Neuronal stem cell (in vitro differentiated cells): ENCODE measurements at regions not wholly inside any gene's neighbourhood (a gene's known extent, or its start where the extent isn't known, plus 50 kb on each side); places are given as distances from the start of the nearest gene placed in this dataset.

ENCODE experiments used
- DNase-seq: peaks from one replicate; pipeline ENCODE4 v3.0.0-alpha.2; 2013; ENCODE audit warnings: low spot score
- H2AFZ ChIP-seq: one replicate; pipeline ENCODE4 v1.6.1; 2013; ENCODE audit warnings: mild to moderate bottlenecking, low read length, inconsistent platforms
- H2AK5ac ChIP-seq: 2 replicates; pipeline ENCODE4 v1.6.1; 2013; ENCODE audit warnings: low read depth, mild to moderate bottlenecking, inconsistent platforms, low read length, moderate library complexity, mixed read lengths
- H2BK120ac ChIP-seq: 2 replicates; pipeline ENCODE4 v1.6.1; 2013; ENCODE audit warnings: low read depth, mild to moderate bottlenecking, inconsistent platforms, low read length, moderate library complexity, mixed read lengths
- H2BK12ac ChIP-seq: one replicate; pipeline ENCODE4 v1.6.1; 2013; ENCODE audit warnings: low read length, inconsistent platforms
- H2BK15ac ChIP-seq: 2 replicates; pipeline ENCODE4 v1.6.1; 2013; ENCODE audit warnings: mild to moderate bottlenecking, low read length, inconsistent platforms, mixed read lengths
- H2BK5ac ChIP-seq: one replicate; pipeline ENCODE4 v1.6.1; 2013; ENCODE audit warnings: inconsistent platforms, mild to moderate bottlenecking, low read length, moderate library complexity
- H3K14ac ChIP-seq: one replicate; pipeline ENCODE4 v1.6.1; 2013; ENCODE audit warnings: low read length, inconsistent platforms
- H3K18ac ChIP-seq: 2 replicates; pipeline ENCODE4 v1.6.1; 2013; ENCODE audit warnings: low read length, inconsistent platforms
- H3K23ac ChIP-seq: 2 replicates; pipeline ENCODE4 v1.6.1; 2013; ENCODE audit warnings: low read depth, mild to moderate bottlenecking, mixed read lengths, low read length, inconsistent platforms; ENCODE audit not compliant: poor library complexity
- H3K27ac ChIP-seq: replicated peaks from 3 replicates; pipeline ENCODE4 v1.5.1; 2013; ENCODE audit warnings: low read length, inconsistent platforms
- H3K27me3 ChIP-seq, 3 experiments: 2 replicates each; pipeline ENCODE4 v1.6.1; 2013; ENCODE audit warnings: low read length in 3 of 3, mild to moderate bottlenecking in 2 of 3, inconsistent platforms in 1 of 3, low read depth in 1 of 3, mixed read lengths in 1 of 3, moderate library complexity in 1 of 3; ENCODE audit not compliant: control insufficient read depth in 3 of 3, insufficient read depth in 3 of 3
- H3K36me3 ChIP-seq, 2 donors: replicated peaks in 1 of 2; 2 replicates each; pipeline ENCODE4 v1.6.1; 2013; ENCODE audit warnings: low read length in 2 of 2; ENCODE audit not compliant: control insufficient read depth in 2 of 2, insufficient read depth in 2 of 2
- H3K4ac ChIP-seq: 2 replicates; pipeline ENCODE4 v1.6.1; 2013; ENCODE audit warnings: inconsistent platforms, mild to moderate bottlenecking, low read length, moderate library complexity
- H3K4me1 ChIP-seq, 2 donors: 1 replicate in 1 of 2; 2 replicates in 1 of 2; pipeline ENCODE4 v1.6.1; 2013; ENCODE audit warnings: low read length in 2 of 2, low read depth in 1 of 2; ENCODE audit not compliant: control insufficient read depth in 2 of 2, insufficient read depth in 1 of 2
- H3K4me2 ChIP-seq: one replicate; pipeline ENCODE4 v1.6.1; 2013; ENCODE audit warnings: mild to moderate bottlenecking, low read length, inconsistent platforms; ENCODE audit not compliant: insufficient read depth, poor library complexity, severe bottlenecking
- H3K4me3 ChIP-seq, 2 donors: 2 replicates each; pipeline ENCODE4 v1.5.1; 2013; ENCODE audit warnings: low read length in 2 of 2, mild to moderate bottlenecking in 2 of 2, inconsistent platforms in 1 of 2, moderate library complexity in 1 of 2
- H3K79me1 ChIP-seq: one replicate; pipeline ENCODE4 v1.6.1; 2013; ENCODE audit warnings: low read depth, mild to moderate bottlenecking, inconsistent platforms, low read length, moderate library complexity
- H3K9ac ChIP-seq: one replicate; pipeline ENCODE4 v1.6.1; 2013; ENCODE audit warnings: mild to moderate bottlenecking, low read depth, low read length, inconsistent platforms; ENCODE audit not compliant: poor library complexity
- H3K9me3 ChIP-seq, 2 donors: replicated peaks in 1 of 2; 2 replicates each; pipeline versions ENCODE3 to v1.6.1; 2013; ENCODE audit warnings: low read length in 2 of 2, mild to moderate bottlenecking in 2 of 2, inconsistent platforms in 1 of 2, low read depth in 1 of 2, mixed read lengths in 1 of 2, moderate library complexity in 1 of 2; ENCODE audit not compliant: control insufficient read depth in 2 of 2, insufficient read depth in 1 of 2
- H4K8ac ChIP-seq: one replicate; pipeline ENCODE4 v1.6.1; 2013; ENCODE audit warnings: low read depth, mild to moderate bottlenecking, inconsistent platforms, low read length, moderate library complexity
- H4K91ac ChIP-seq: one replicate; pipeline ENCODE4 v1.6.1; 2013; ENCODE audit warnings: low read length, low read depth, mild to moderate bottlenecking, inconsistent platforms; ENCODE audit not compliant: poor library complexity
- WGBS, 2 donors: extraction: QIAGEN DNeasy Blood & Tissue Kit; methylation state at CpG; one replicate each; pipeline ENCODE4 v1.1.7; 2013; ENCODE audit warnings: missing lambda C conversion rate in 2 of 2, mixed read lengths in 1 of 2; ENCODE audit not compliant: insufficient read length in 2 of 2, insufficient replicate concordance in 1 of 2; ENCODE audit errors: extremely low coverage in 2 of 2; 5-methylcytosine and 5-hydroxymethylcytosine counted together

DNA sequence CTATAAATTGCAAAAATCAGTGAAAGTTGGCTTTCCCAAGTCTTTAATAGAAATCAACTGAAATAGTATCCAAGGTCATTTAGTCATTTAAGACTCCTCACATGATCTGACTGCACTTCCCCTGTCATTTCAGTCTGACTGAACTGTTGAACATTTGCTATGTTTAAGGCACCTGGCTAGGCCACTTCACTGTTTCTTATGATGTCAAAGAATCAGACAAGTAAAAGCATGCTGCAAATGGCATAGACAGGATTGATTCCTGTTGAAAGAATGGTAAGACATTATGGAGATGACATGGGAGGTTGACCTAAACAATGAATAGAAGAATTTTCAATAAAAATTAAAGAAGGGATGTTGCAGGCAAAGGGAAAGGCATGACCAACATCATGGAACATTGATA is 502.1 kb downstream of the NFIB start:
- Histone ChIP-seq H2AK5ac (no peak overlapping the region), H2BK12ac (no peak overlapping the region), H3K27me3 (no peaks in the 10 kb centered on the region), H2BK5ac (no peak overlapping the region), H3K4me3 (no peak overlapping the region), H3K23ac (no peak overlapping the region), H2AFZ (no peak overlapping the region), H3K36me3 (no peaks in the 10 kb centered on the region), H3K27ac (no peak overlapping the region), H4K8ac (no peak overlapping the region), H3K4me2 (no peak overlapping the region), H3K79me1 (no peaks in the 10 kb centered on the region), H2BK120ac (no peak overlapping the region), H3K4me1 (peaks cover 0 to 6% of the 10 kb centered on the region in 2 donors), H3K9ac (no peak overlapping the region), H3K4ac (no peak overlapping the region), H3K9me3 (no peaks in the 10 kb centered on the region), H3K14ac (no peak overlapping the region), H4K91ac (no peak overlapping the region), H3K18ac (no peak overlapping the region), H2BK15ac (no peak overlapping the region)
- DNase-seq, result no peak

- H2AFZ ChIP-seq, result no peak overlapping the region
- no peak overlapping the region for H2BK5ac ChIP-seq
- WGBS, 2 donors, result no CpG with 5 or more reads among the region's 6 CpGs
- H3K4ac ChIP-seq, result no peak overlapping the region
- H3K79me1 ChIP-seq, result no peaks in the 10 kb centered on the region
- H3K9ac ChIP-seq, result no peak overlapping the region
- H4K91ac ChIP-seq, result no peak overlapping the region
- no peak overlapping the region for H2BK15ac ChIP-seq
- no peak overlapping the region for H2BK120ac ChIP-seq
- no peak overlapping the region for H4K8ac ChIP-seq
- no peak overlapping the region for H3K14ac ChIP-seq
- H3K4me1 ChIP-seq, result peaks cover 0 to 6% of the 10 kb centered on the region in 2 donors
- peak overlapping the region; percentile 36 for H3K18ac ChIP-seq
- H3K23ac ChIP-seq, result no peak overlapping the region
- H3K27me3 ChIP-seq, result no peaks in the 10 kb centered on the region
- H2AK5ac ChIP-seq, result no peak overlapping the region
- no peak overlapping the region for H3K4me3 ChIP-seq
- H3K36me3 ChIP-seq, result no peaks in the 10 kb centered on the region
- H3K4me2 ChIP-seq, result no peak overlapping the region
- H2BK12ac ChIP-seq, result no peak overlapping the region
- no peak for DNase-seq
- H3K9me3 ChIP-seq, result no peaks in the 10 kb centered on the region
- H3K27ac ChIP-seq, result no peak overlapping the region
Measured at GRCh38 chr9:13810510-13810909, 503.4 kb downstream of the NFIB start.

DNA sequence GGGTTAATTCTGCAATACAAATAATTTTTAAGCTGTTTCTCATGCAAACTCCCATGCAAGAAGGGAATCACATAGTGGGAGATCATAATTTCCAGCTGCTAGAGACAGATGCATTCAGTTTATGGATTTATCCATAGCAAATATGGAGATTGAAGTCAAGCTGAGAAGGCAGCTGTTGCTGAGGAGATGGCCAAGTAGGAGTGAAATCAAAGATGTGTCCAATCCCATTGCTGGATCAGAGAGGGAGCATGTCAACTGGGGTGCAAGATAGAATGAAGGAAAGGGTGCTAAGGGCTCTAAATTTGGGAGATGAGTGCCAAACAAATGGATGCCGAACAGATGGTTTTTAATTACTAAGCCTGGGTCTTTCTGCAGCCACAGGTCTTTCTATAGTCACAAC is 504.5 kb downstream of the NFIB start:
- H3K9ac ChIP-seq, result no peak overlapping the region
- no peak for DNase-seq
- no peak overlapping the region for H3K27ac ChIP-seq
- H3K4me1 ChIP-seq, result peaks cover 0 to 3% of the 10 kb centered on the region in 2 donors
- H3K36me3 ChIP-seq, result no peaks in the 10 kb centered on the region
- H3K27me3 ChIP-seq, result no peaks in the 10 kb centered on the region
- no peak overlapping the region for H3K14ac ChIP-seq
- H2AK5ac ChIP-seq, result no peak overlapping the region
- H3K9me3 ChIP-seq, result no peaks in the 10 kb centered on the region
- H3K4me3 ChIP-seq, result no peak overlapping the region
- no peak overlapping the region for H2AFZ ChIP-seq
- no peak overlapping the region for H2BK12ac ChIP-seq
- no CpG with 5 or more reads among the region's 1 CpG for WGBS, 2 donors
- no peak overlapping the region for H3K23ac ChIP-seq
- H2BK5ac ChIP-seq, result no peak overlapping the region
- no peak overlapping the region for H2BK15ac ChIP-seq
- H4K91ac ChIP-seq, result no peak overlapping the region
- no peak overlapping the region for H2BK120ac ChIP-seq
- H3K18ac ChIP-seq, result no peak overlapping the region
- H3K79me1 ChIP-seq, result no peaks in the 10 kb centered on the region
- no peak overlapping the region for H4K8ac ChIP-seq
- no peak overlapping the region for H3K4ac ChIP-seq
- no peak overlapping the region for H3K4me2 ChIP-seq

DNA sequence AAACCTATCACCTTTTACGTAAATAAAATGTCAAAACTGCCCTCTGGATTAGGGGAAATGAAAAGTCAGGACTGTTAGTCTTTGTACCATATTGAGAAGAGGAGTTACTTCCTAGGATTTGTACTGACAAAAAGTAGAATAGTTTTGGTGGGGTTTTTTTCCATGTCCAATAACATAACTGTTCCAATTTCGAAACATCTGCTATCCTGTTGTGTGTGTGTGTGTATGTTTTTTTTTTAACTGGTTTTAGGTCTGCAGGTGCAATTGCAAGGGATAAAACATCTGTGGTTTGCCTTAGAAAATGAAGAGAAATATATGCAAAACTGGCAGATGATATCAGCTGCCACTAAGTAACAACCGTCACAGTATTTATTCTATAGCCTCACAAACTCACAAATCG is 506.8 kb downstream of the NFIB start:
- Histone ChIP-seq H2BK5ac (no peak overlapping the region), H3K4me3 (no peak overlapping the region)

More for the DNA sequence above, 506.8 kb downstream of the NFIB start:
- peaks cover 0 to 3% of the 10 kb centered on the region in 2 donors for H3K4me1 ChIP-seq
- H3K27ac ChIP-seq, result no peak overlapping the region
- H3K4ac ChIP-seq, result no peak overlapping the region
- no peak overlapping the region for H2BK120ac ChIP-seq
- WGBS, 2 donors, result no CpG with 5 or more reads among the region's 4 CpGs
- H4K91ac ChIP-seq, result no peak overlapping the region
- H3K14ac ChIP-seq, result no peak overlapping the region
- H4K8ac ChIP-seq, result no peak overlapping the region
- no peaks in the 10 kb centered on the region for H3K27me3 ChIP-seq
- H3K9ac ChIP-seq, result no peak overlapping the region
- no peak overlapping the region for H2BK12ac ChIP-seq
- H3K9me3 ChIP-seq, result no peaks in the 10 kb centered on the region
- no peak for DNase-seq
- H2AK5ac ChIP-seq, result no peak overlapping the region
- no peaks in the 10 kb centered on the region for H3K36me3 ChIP-seq
- H3K23ac ChIP-seq, result no peak overlapping the region
- H2AFZ ChIP-seq, result no peak overlapping the region
- H3K79me1 ChIP-seq, result no peaks in the 10 kb centered on the region
- no peak overlapping the region for H2BK15ac ChIP-seq
- H3K4me2 ChIP-seq, result no peak overlapping the region
- H3K18ac ChIP-seq, result no peak overlapping the region
